ENCODE measurements at regions not wholly inside any gene's neighbourhood (a gene's known extent, or its start where the extent isn't known, plus 50 kb on each side); places are given as distances from the start of the nearest gene placed in this dataset.

GRCh38 chr13:80841414-80841813 is 500.5 kb upstream of the SPRY2 start:
- ATAC-seq (replicated peaks in 1 of 4) (no peak), DNase-seq (no peak)
- Mint-ChIP-seq H3K27ac (no peak overlapping the region), H3K36me3 (no peaks in the 10 kb centered on the region), H3K27me3 (no peaks in the 10 kb centered on the region), H3K9me3 (peaks cover 0 to 6% (median 4%) of the 10 kb centered on the region in 3 donors), H3K4me1 (no peaks in the 10 kb centered on the region), H3K4me3 (no peak overlapping the region)
- Histone ChIP-seq H3K9me3 (no peaks in the 10 kb centered on the region), H3K36me3 (ENCODE audit: control insufficient read depth in 2 of 2, extremely low read depth in 1 of 2, insufficient read depth in 1 of 2, low read length in 1 of 2) (no peaks in the 10 kb centered on the region), H3K27ac (ENCODE audit: low read length) (no peak overlapping the region), H3K27me3 (replicated peaks in 1 of 2; ENCODE audit: control insufficient read depth in 2 of 2, extremely low read depth in 1 of 2, insufficient read depth in 2 of 2, low read length in 1 of 2) (no peaks in the 10 kb centered on the region), H3K4me3 (ENCODE audit: control insufficient read depth in 1 of 2, extremely low read depth in 1 of 2, low read length in 1 of 2) (no peak overlapping the region), H3K4me1 (ENCODE audit: control insufficient read depth in 1 of 2, extremely low read depth in 1 of 2, insufficient read depth in 2 of 2, low read length in 2 of 2) (no peaks in the 10 kb centered on the region)
- WGBS (ENCODE audit: insufficient coverage) = no CpG with 5 or more reads among the region's 1 CpG
- POLR2A ChIA-PET = no interaction called here
- CTCF ChIA-PET = interaction anchor here in 1 of 2 donors (0.6 kb wide), 1 partner anchor 1002 kb away, joined by 3 read pairs; no protein-coding TSS in a partner anchor

- DNase-seq (no peak), ATAC-seq (replicated peaks in 1 of 4) (no peak)
- H3K36me3 Mint-ChIP-seq = no peaks in the 10 kb centered on the region
- ChIA-PET POLR2A (no interaction called here), CTCF (no interaction called here)
- Histone ChIP-seq H3K36me3 (ENCODE audit: control insufficient read depth in 2 of 2, extremely low read depth in 1 of 2, insufficient read depth in 1 of 2, low read length in 1 of 2) (no peaks in the 10 kb centered on the region), H3K9me3 (no peaks in the 10 kb centered on the region), H3K27me3 (replicated peaks in 1 of 2; ENCODE audit: control insufficient read depth in 2 of 2, extremely low read depth in 1 of 2, insufficient read depth in 2 of 2, low read length in 1 of 2) (no peaks in the 10 kb centered on the region), H3K27ac (ENCODE audit: low read length) (no peak overlapping the region), H3K4me1 (ENCODE audit: control insufficient read depth in 1 of 2, extremely low read depth in 1 of 2, insufficient read depth in 2 of 2, low read length in 2 of 2) (no peaks in the 10 kb centered on the region), H3K4me3 (ENCODE audit: control insufficient read depth in 1 of 2, extremely low read depth in 1 of 2, low read length in 1 of 2) (no peak overlapping the region)
- no peaks in the 10 kb centered on the region for H3K4me1 Mint-ChIP-seq
- H3K9me3 Mint-ChIP-seq = peaks cover 4 to 9% (median 7%) of the 10 kb centered on the region in 3 donors
- H3K4me3 Mint-ChIP-seq = no peak overlapping the region
- 83% methylated on average over 4 of the region's 7 CpGs for WGBS (ENCODE audit: insufficient coverage)
- H3K27ac Mint-ChIP-seq = no peak overlapping the region
- no peaks in the 10 kb centered on the region for H3K27me3 Mint-ChIP-seq
These were observed 499.5 kb upstream of the SPRY2 start for GRCh38 chr13:80840316-80840976.

- peaks cover 18 to 33% (median 21%) of the 10 kb centered on the region in 3 donors for H3K9me3 Mint-ChIP-seq
- no peak overlapping the region for H3K4me3 ChIP-seq (ENCODE audit: control insufficient read depth in 1 of 2, extremely low read depth in 1 of 2, low read length in 1 of 2)
- no peak for ATAC-seq (replicated peaks in 1 of 4)
- no peaks in the 10 kb centered on the region for H3K36me3 Mint-ChIP-seq
- no peaks in the 10 kb centered on the region for H3K4me1 ChIP-seq (ENCODE audit: control insufficient read depth in 1 of 2, extremely low read depth in 1 of 2, insufficient read depth in 2 of 2, low read length in 2 of 2)
- H3K4me3 Mint-ChIP-seq = no peak overlapping the region
- H3K27me3 ChIP-seq (replicated peaks in 1 of 2; ENCODE audit: control insufficient read depth in 2 of 2, extremely low read depth in 1 of 2, insufficient read depth in 2 of 2, low read length in 1 of 2) = no peaks in the 10 kb centered on the region
- H3K4me1 Mint-ChIP-seq = no peaks in the 10 kb centered on the region
- no peak overlapping the region for H3K27ac ChIP-seq (ENCODE audit: low read length)
- H3K9me3 ChIP-seq = no peaks in the 10 kb centered on the region
- no peaks in the 10 kb centered on the region for H3K36me3 ChIP-seq (ENCODE audit: control insufficient read depth in 2 of 2, extremely low read depth in 1 of 2, insufficient read depth in 1 of 2, low read length in 1 of 2)
- H3K27me3 Mint-ChIP-seq = no peaks in the 10 kb centered on the region
- ChIA-PET POLR2A (no interaction called here), CTCF (no interaction called here)
- DNase-seq = no peak
- H3K27ac Mint-ChIP-seq = no peak overlapping the region
These were observed 495.0 kb upstream of the SPRY2 start for GRCh38 chr13:80835902-80836301.

GRCh38 chr13:80830431-80830830 is 489.5 kb upstream of the SPRY2 start:
- no peaks in the 10 kb centered on the region for H3K27me3 Mint-ChIP-seq
- Histone ChIP-seq H3K27ac (ENCODE audit: low read length) (no peak overlapping the region), H3K4me1 (ENCODE audit: control insufficient read depth in 1 of 2, extremely low read depth in 1 of 2, insufficient read depth in 2 of 2, low read length in 2 of 2) (no peaks in the 10 kb centered on the region), H3K4me3 (ENCODE audit: control insufficient read depth in 1 of 2, extremely low read depth in 1 of 2, low read length in 1 of 2) (no peak overlapping the region), H3K9me3 (peaks cover 2% of the 10 kb centered on the region), H3K36me3 (ENCODE audit: control insufficient read depth in 2 of 2, extremely low read depth in 1 of 2, insufficient read depth in 1 of 2, low read length in 1 of 2) (no peaks in the 10 kb centered on the region), H3K27me3 (replicated peaks in 1 of 2; ENCODE audit: control insufficient read depth in 2 of 2, extremely low read depth in 1 of 2, insufficient read depth in 2 of 2, low read length in 1 of 2) (no peaks in the 10 kb centered on the region)
- H3K4me3 Mint-ChIP-seq = no peak overlapping the region
- H3K9me3 Mint-ChIP-seq = peaks cover 28 to 55% (median 42%) of the 10 kb centered on the region in 3 donors
- H3K27ac Mint-ChIP-seq = no peak overlapping the region
- ATAC-seq (replicated peaks in 1 of 4) (no peak), DNase-seq (no peak)
- no peaks in the 10 kb centered on the region for H3K36me3 Mint-ChIP-seq
- H3K4me1 Mint-ChIP-seq = no peaks in the 10 kb centered on the region
- CTCF ChIA-PET = no interaction called here
- POLR2A ChIA-PET = no interaction called here

GRCh38 chr13:80828759-80829158 is 487.8 kb upstream of the SPRY2 start:
- ChIA-PET POLR2A (no interaction called here), CTCF (no interaction called here)
- no CpG with 5 or more reads among the region's 2 CpGs for WGBS (ENCODE audit: insufficient coverage)
- H3K27me3 ChIP-seq (replicated peaks in 1 of 2; ENCODE audit: control insufficient read depth in 2 of 2, extremely low read depth in 1 of 2, insufficient read depth in 2 of 2, low read length in 1 of 2) = no peaks in the 10 kb centered on the region
- no peaks in the 10 kb centered on the region for H3K36me3 Mint-ChIP-seq
- ATAC-seq (replicated peaks in 1 of 4) (no peak), DNase-seq (no peak)
- no peaks in the 10 kb centered on the region for H3K36me3 ChIP-seq (ENCODE audit: control insufficient read depth in 2 of 2, extremely low read depth in 1 of 2, insufficient read depth in 1 of 2, low read length in 1 of 2)
- H3K4me3 ChIP-seq (ENCODE audit: control insufficient read depth in 1 of 2, extremely low read depth in 1 of 2, low read length in 1 of 2) = no peak overlapping the region
- H3K27ac ChIP-seq (ENCODE audit: low read length) = no peak overlapping the region
- no peaks in the 10 kb centered on the region for H3K27me3 Mint-ChIP-seq
- no peaks in the 10 kb centered on the region for H3K4me1 ChIP-seq (ENCODE audit: control insufficient read depth in 1 of 2, extremely low read depth in 1 of 2, insufficient read depth in 2 of 2, low read length in 2 of 2)
- peaks cover 2% of the 10 kb centered on the region for H3K9me3 ChIP-seq
- H3K4me1 Mint-ChIP-seq = no peaks in the 10 kb centered on the region
- H3K27ac Mint-ChIP-seq = no peak overlapping the region
- peaks cover 21 to 55% (median 42%) of the 10 kb centered on the region in 3 donors for H3K9me3 Mint-ChIP-seq
- no peak overlapping the region for H3K4me3 Mint-ChIP-seq

- H3K9me3 ChIP-seq = peaks cover 2% of the 10 kb centered on the region
- no peaks in the 10 kb centered on the region for H3K4me1 ChIP-seq (ENCODE audit: control insufficient read depth in 1 of 2, extremely low read depth in 1 of 2, insufficient read depth in 2 of 2, low read length in 2 of 2)
- no peaks in the 10 kb centered on the region for H3K27me3 ChIP-seq (replicated peaks in 1 of 2; ENCODE audit: control insufficient read depth in 2 of 2, extremely low read depth in 1 of 2, insufficient read depth in 2 of 2, low read length in 1 of 2)
- WGBS (ENCODE audit: insufficient coverage) = 60% methylated on average over 1 of the region's 1 CpG
- CTCF ChIA-PET = no interaction called here
- POLR2A ChIA-PET = no interaction called here
- H3K27me3 Mint-ChIP-seq = no peaks in the 10 kb centered on the region
- no peak overlapping the region for H3K4me3 ChIP-seq (ENCODE audit: control insufficient read depth in 1 of 2, extremely low read depth in 1 of 2, low read length in 1 of 2)
- H3K9me3 Mint-ChIP-seq = peaks cover 14 to 44% (median 35%) of the 10 kb centered on the region in 3 donors
- no peaks in the 10 kb centered on the region for H3K36me3 Mint-ChIP-seq
- DNase-seq = no peak
- no peaks in the 10 kb centered on the region for H3K4me1 Mint-ChIP-seq
- no peak for ATAC-seq (replicated peaks in 1 of 4)
- H3K4me3 Mint-ChIP-seq = no peak overlapping the region
- H3K36me3 ChIP-seq (ENCODE audit: control insufficient read depth in 2 of 2, extremely low read depth in 1 of 2, insufficient read depth in 1 of 2, low read length in 1 of 2) = no peaks in the 10 kb centered on the region
- no peak overlapping the region for H3K27ac ChIP-seq (ENCODE audit: low read length)
- H3K27ac Mint-ChIP-seq = no peak overlapping the region
These were observed 484.4 kb upstream of the SPRY2 start for GRCh38 chr13:80825276-80825675.

DNA sequence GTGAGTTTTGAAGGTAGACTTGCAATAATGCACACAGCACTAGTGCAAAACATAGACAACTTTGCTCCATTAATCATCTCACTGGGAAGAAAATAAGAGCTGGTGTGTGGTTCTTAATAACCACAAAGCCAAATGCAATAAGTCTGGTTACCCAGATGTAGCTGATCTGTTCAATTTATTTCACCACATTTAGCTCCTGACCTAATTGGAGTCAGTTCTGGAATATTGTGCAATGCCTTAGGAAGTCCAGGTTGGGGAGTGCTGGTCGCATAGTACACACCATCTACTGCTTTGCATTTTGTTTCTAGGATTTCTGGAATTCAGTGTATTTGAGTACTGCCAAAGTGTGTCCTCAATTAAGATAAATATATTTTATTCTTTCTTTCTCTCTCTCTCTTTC is 483.3 kb upstream of the SPRY2 start:
- Mint-ChIP-seq H3K4me1 (no peaks in the 10 kb centered on the region), H3K9me3 (peaks cover 14 to 39% (median 29%) of the 10 kb centered on the region in 3 donors), H3K27ac (no peak overlapping the region), H3K36me3 (no peaks in the 10 kb centered on the region), H3K4me3 (no peak overlapping the region), H3K27me3 (no peaks in the 10 kb centered on the region)
- Histone ChIP-seq H3K27me3 (replicated peaks in 1 of 2; ENCODE audit: control insufficient read depth in 2 of 2, extremely low read depth in 1 of 2, insufficient read depth in 2 of 2, low read length in 1 of 2) (no peaks in the 10 kb centered on the region), H3K36me3 (ENCODE audit: control insufficient read depth in 2 of 2, extremely low read depth in 1 of 2, insufficient read depth in 1 of 2, low read length in 1 of 2) (no peaks in the 10 kb centered on the region), H3K4me3 (ENCODE audit: control insufficient read depth in 1 of 2, extremely low read depth in 1 of 2, low read length in 1 of 2) (no peak overlapping the region), H3K27ac (ENCODE audit: low read length) (no peak overlapping the region), H3K9me3 (peaks cover 2% of the 10 kb centered on the region), H3K4me1 (ENCODE audit: control insufficient read depth in 1 of 2, extremely low read depth in 1 of 2, insufficient read depth in 2 of 2, low read length in 2 of 2) (no peaks in the 10 kb centered on the region)
- DNase-seq (no peak), ATAC-seq (replicated peaks in 1 of 4) (no peak)
- ChIA-PET POLR2A (interaction anchor here in 1 of 2 donors (0.7 kb wide), 1 partner anchor 48 kb away, joined by 4 read pairs; no protein-coding TSS in a partner anchor), CTCF (no interaction called here)
- WGBS (ENCODE audit: insufficient coverage) = no CpG with 5 or more reads among the region's 1 CpG
